Erythroblast (primary cell): ENCODE measurements at regions not wholly inside any gene's neighbourhood (a gene's known extent, or its start where the extent isn't known, plus 50 kb on each side); places are given as distances from the start of the nearest gene placed in this dataset.

Experiments used
- GATA1 ChIP-seq: IDR thresholded peaks from 2 replicates; pipeline ENCODE4 v1.6.1; 2011; ENCODE audit warnings: low read depth, mild to moderate bottlenecking, control low read depth, low read length, moderate library complexity
- POLR2A ChIP-seq: IDR thresholded peaks from 2 replicates; pipeline ENCODE4 v1.6.1; 2011; ENCODE audit warnings: mild to moderate bottlenecking, low read length

DNA sequence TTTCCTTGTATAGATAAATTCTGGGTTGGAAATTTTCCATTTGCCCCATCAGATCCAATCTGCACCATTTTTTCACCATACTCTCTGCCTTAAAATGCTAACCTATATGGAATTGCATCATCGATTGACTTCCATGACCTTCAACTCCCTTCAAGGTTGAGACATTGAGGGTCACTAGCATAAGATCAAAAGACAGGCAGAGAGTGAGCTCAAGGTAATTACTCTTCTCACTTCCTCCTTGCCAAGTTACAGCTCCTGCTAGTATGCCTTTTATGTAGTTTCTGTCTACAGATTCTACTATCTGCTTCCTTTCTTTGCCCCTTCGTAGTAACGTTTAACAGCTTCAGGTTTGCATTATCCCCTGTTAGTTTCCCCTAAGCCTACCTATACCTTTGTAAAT is 1127.7 kb upstream of the LRRTM3 start:
- TF ChIP-seq GATA1 (no peak), POLR2A (no peak)
